HEK293 (cell line): ENCODE measurements at regions not wholly inside any gene's neighbourhood (a gene's known extent, or its start where the extent isn't known, plus 50 kb on each side); places are given as distances from the start of the nearest gene placed in this dataset.

ENCODE experiments used
- EGR2 ChIP-seq: fragments of 450-650 bp; formaldehyde crosslinking; IDR thresholded peaks from 2 replicates; pipeline ENCODE4 v1.5.1; 2016; ENCODE audit warnings: low read depth, missing biosample characterization, missing genetic modification characterization
- GFI1B ChIP-seq: fragments of 450-650 bp; formaldehyde crosslinking; IDR thresholded peaks from 2 replicates; pipeline ENCODE4 v1.5.1; 2016; ENCODE audit warnings: missing biosample characterization, missing genetic modification characterization
- GLIS2 ChIP-seq: fragments of 450-650 bp; formaldehyde crosslinking; IDR thresholded peaks from 2 replicates; pipeline ENCODE4 v1.5.1; 2016; ENCODE audit warnings: missing biosample characterization, missing genetic modification characterization
- MZF1 ChIP-seq: fragments of 450-650 bp; formaldehyde crosslinking; IDR thresholded peaks from 2 replicates; pipeline ENCODE4 v1.5.1; 2017; ENCODE audit warnings: missing biosample characterization, missing genetic modification characterization, borderline replicate concordance
- OSR2 ChIP-seq: fragments of 450-650 bp; formaldehyde crosslinking; IDR thresholded peaks from 2 replicates; pipeline ENCODE4 v1.5.1; 2016; ENCODE audit warnings: missing biosample characterization, missing genetic modification characterization
- ZBTB8A ChIP-seq: fragments of 450-650 bp; formaldehyde crosslinking; IDR thresholded peaks from 2 replicates; pipeline ENCODE4 v1.5.1; 2016; ENCODE audit warnings: missing biosample characterization, missing genetic modification characterization
- ZNF175 ChIP-seq: fragments of 450-650 bp; formaldehyde crosslinking; IDR thresholded peaks from 2 replicates; pipeline ENCODE4 v1.5.1; 2016; ENCODE audit warnings: missing biosample characterization, missing genetic modification characterization
- ZNF184 ChIP-seq: fragments of 450-650 bp; IDR thresholded peaks from 2 replicates; pipeline ENCODE4 v1.5.1; 2018; ENCODE audit warnings: missing biosample characterization, mild to moderate bottlenecking, missing genetic modification characterization
- ZNF214 ChIP-seq: fragments of 450-650 bp; formaldehyde crosslinking; IDR thresholded peaks from 2 replicates; pipeline ENCODE4 v1.5.1; 2017; ENCODE audit warnings: missing biosample characterization, mild to moderate bottlenecking, missing genetic modification characterization, borderline replicate concordance
- ZNF335 ChIP-seq: fragments of 450-650 bp; formaldehyde crosslinking; conservative IDR thresholded peaks from 2 replicates; pipeline ENCODE4 v1.5.1; 2016; ENCODE audit warnings: missing biosample characterization, missing genetic modification characterization
- ZNF366 ChIP-seq: fragments of 450-650 bp; formaldehyde crosslinking; conservative IDR thresholded peaks from 2 replicates; pipeline ENCODE4 v1.5.1; 2016; ENCODE audit warnings: missing biosample characterization, missing genetic modification characterization
- ZNF391 ChIP-seq: fragments of 450-650 bp; formaldehyde crosslinking; IDR thresholded peaks from 2 replicates; pipeline ENCODE4 v1.5.1; 2016; ENCODE audit warnings: low read depth, missing biosample characterization, missing genetic modification characterization, borderline replicate concordance
- ZNF394 ChIP-seq: fragments of 450-650 bp; formaldehyde crosslinking; IDR thresholded peaks from 2 replicates; pipeline ENCODE4 v1.5.1; 2016; ENCODE audit warnings: missing biosample characterization, missing genetic modification characterization, mild to moderate bottlenecking, moderate library complexity, borderline replicate concordance
- ZNF529 ChIP-seq: fragments of 450-650 bp; formaldehyde crosslinking; IDR thresholded peaks from 2 replicates; pipeline ENCODE4 v1.5.1; 2017; ENCODE audit warnings: missing genetic modification characterization, missing biosample characterization; ENCODE audit not compliant: insufficient replicate concordance
- ZNF561 ChIP-seq: fragments of 450-650 bp; IDR thresholded peaks from 2 replicates; pipeline ENCODE4 v1.5.1; 2018; ENCODE audit warnings: missing biosample characterization, missing genetic modification characterization, borderline replicate concordance
- ZNF600 ChIP-seq: fragments of 450-650 bp; formaldehyde crosslinking; IDR thresholded peaks from 2 replicates; pipeline ENCODE4 v1.5.1; 2016; ENCODE audit warnings: missing biosample characterization, missing genetic modification characterization
- ZNF626 ChIP-seq: fragments of 450-650 bp; sonication (Bioruptor Pico); formaldehyde crosslinking; IDR thresholded peaks from 2 replicates; pipeline ENCODE4 v1.5.1; 2018; ENCODE audit warnings: missing biosample characterization, missing genetic modification characterization, inconsistent platforms
- ZNF639 ChIP-seq: fragments of 450-650 bp; formaldehyde crosslinking; IDR thresholded peaks from 2 replicates; pipeline ENCODE4 v1.5.1; 2016; ENCODE audit warnings: missing biosample characterization, missing genetic modification characterization
- ZNF664 ChIP-seq: fragments of 450-650 bp; formaldehyde crosslinking; IDR thresholded peaks from 2 replicates; pipeline ENCODE4 v1.5.1; 2016; ENCODE audit warnings: missing biosample characterization, missing genetic modification characterization
- ZNF785 ChIP-seq: fragments of 450-650 bp; formaldehyde crosslinking; IDR thresholded peaks from 2 replicates; pipeline ENCODE4 v1.5.1; 2016; ENCODE audit warnings: missing biosample characterization, missing genetic modification characterization
- ZXDB ChIP-seq: fragments of 450-650 bp; formaldehyde crosslinking; IDR thresholded peaks from 2 replicates; pipeline ENCODE4 v1.5.1; 2016; ENCODE audit warnings: missing biosample characterization, missing genetic modification characterization
- TF ChIP-seq, protein P1 (sequence below): fragments of 450-650 bp; formaldehyde crosslinking; IDR thresholded peaks from 2 replicates; pipeline ENCODE4 v1.5.1; 2016; ENCODE audit warnings: missing biosample characterization, missing genetic modification characterization
- TF ChIP-seq, protein P2 (sequence below): fragments of 450-650 bp; formaldehyde crosslinking; IDR thresholded peaks from 2 replicates; pipeline ENCODE4 v1.5.1; 2017; ENCODE audit warnings: missing biosample characterization, missing genetic modification characterization
- TF ChIP-seq, protein P3 (sequence below): fragments of 450-650 bp; formaldehyde crosslinking; IDR thresholded peaks from 2 replicates; pipeline ENCODE4; 2016; ENCODE audit warnings: missing biosample characterization, missing genetic modification characterization
- TF ChIP-seq, protein P4 (sequence below): fragments of 450-650 bp; formaldehyde crosslinking; IDR thresholded peaks from 2 replicates; pipeline ENCODE4 v1.5.0; 2017; ENCODE audit warnings: missing biosample characterization, missing genetic modification characterization, borderline replicate concordance
- TF ChIP-seq, protein P5 (sequence below): fragments of 450-650 bp; formaldehyde crosslinking; IDR thresholded peaks from 2 replicates; pipeline ENCODE4 v1.5.1; 2017; ENCODE audit warnings: missing biosample characterization, missing genetic modification characterization
- TF ChIP-seq, protein P6 (sequence below): fragments of 450-650 bp; formaldehyde crosslinking; IDR thresholded peaks from 2 replicates; pipeline ENCODE4 v1.5.1; 2016; ENCODE audit warnings: missing biosample characterization, missing genetic modification characterization, low read depth

DNA sequence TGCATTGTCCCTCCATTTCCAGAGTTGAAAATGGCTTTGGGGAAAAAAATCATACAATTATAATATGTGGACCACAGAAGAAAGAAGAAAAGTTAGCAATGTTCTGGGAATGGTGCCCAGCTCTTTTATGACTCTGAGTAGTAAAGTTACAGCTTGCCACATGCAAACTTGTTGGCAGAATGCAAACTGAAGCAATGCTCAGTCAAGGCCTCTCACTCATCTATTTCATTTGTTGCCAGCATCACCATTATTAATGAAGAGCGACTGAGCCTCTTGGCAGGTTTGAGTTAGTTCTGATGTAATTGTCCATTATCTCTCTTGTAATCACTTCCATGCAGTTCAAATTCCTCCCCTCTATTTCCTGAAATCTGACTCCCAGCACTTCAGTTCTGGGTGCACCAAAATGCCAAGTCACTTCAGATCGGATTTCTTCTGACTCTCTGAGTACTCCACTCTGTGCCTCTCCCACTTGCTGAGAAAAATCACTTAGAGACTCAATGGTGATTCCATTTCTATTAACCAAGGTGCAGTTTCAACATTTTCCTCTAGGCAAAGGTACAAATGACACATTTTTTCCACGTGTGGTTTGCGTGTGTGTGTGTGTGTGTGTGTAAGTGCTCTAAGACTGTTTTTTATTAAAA, 154.4 kb upstream of the STMND1 start (continued):
- TF ChIP-seq ZNF561 (tag by site-specific recombination) (peak; percentile 59; the same call in 1 of the 2 replicates), ZNF626 (peak; percentile 29; the same call in 1 of the 2 replicates), ZNF394 (tag by site-specific recombination) (peak; percentile 84), ZNF600 (tag by site-specific recombination) (peak; percentile 57), ZNF639 (tag by site-specific recombination) (peak; percentile 78), ZXDB (tag by site-specific recombination) (peak; percentile 91), ZNF785 (no peak), ZNF335 (tag by site-specific recombination) (peak; percentile 48; the same call in 1 of the 2 replicates), ZNF184 (tag by site-specific recombination) (peak; percentile 94), MZF1 (peak; percentile 92), ZNF214 (tag by site-specific recombination) (no peak), ZNF664 (peak; percentile 81), ZBTB8A (peak; percentile 77), ZNF175 (tag by site-specific recombination) (no peak), ZNF366 (tag by site-specific recombination) (peak; percentile 27; the same call in 1 of the 2 replicates), EGR2 (tag by site-specific recombination) (no peak), GLIS2 (no peak), ZNF391 (tag by site-specific recombination) (peak; percentile 77; the same call in 1 of the 2 replicates), GFI1B (tag by site-specific recombination) (peak; percentile 87), ZNF529 (tag by site-specific recombination) (no peak), OSR2 (tag by site-specific recombination) (peak; percentile 77)
- TF ChIP-seq, protein P1, sequence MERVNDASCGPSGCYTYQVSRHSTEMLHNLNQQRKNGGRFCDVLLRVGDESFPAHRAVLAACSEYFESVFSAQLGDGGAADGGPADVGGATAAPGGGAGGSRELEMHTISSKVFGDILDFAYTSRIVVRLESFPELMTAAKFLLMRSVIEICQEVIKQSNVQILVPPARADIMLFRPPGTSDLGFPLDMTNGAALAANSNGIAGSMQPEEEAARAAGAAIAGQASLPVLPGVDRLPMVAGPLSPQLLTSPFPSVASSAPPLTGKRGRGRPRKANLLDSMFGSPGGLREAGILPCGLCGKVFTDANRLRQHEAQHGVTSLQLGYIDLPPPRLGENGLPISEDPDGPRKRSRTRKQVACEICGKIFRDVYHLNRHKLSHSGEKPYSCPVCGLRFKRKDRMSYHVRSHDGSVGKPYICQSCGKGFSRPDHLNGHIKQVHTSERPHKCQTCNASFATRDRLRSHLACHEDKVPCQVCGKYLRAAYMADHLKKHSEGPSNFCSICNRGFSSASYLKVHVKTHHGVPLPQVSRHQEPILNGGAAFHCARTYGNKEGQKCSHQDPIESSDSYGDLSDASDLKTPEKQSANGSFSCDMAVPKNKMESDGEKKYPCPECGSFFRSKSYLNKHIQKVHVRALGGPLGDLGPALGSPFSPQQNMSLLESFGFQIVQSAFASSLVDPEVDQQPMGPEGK (tag by site-specific recombination), result peak; percentile 83
- TF ChIP-seq, protein P2, sequence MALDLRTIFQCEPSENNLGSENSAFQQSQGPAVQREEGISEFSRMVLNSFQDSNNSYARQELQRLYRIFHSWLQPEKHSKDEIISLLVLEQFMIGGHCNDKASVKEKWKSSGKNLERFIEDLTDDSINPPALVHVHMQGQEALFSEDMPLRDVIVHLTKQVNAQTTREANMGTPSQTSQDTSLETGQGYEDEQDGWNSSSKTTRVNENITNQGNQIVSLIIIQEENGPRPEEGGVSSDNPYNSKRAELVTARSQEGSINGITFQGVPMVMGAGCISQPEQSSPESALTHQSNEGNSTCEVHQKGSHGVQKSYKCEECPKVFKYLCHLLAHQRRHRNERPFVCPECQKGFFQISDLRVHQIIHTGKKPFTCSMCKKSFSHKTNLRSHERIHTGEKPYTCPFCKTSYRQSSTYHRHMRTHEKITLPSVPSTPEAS (tag by site-specific recombination), result peak; percentile 78
- TF ChIP-seq, protein P3, sequence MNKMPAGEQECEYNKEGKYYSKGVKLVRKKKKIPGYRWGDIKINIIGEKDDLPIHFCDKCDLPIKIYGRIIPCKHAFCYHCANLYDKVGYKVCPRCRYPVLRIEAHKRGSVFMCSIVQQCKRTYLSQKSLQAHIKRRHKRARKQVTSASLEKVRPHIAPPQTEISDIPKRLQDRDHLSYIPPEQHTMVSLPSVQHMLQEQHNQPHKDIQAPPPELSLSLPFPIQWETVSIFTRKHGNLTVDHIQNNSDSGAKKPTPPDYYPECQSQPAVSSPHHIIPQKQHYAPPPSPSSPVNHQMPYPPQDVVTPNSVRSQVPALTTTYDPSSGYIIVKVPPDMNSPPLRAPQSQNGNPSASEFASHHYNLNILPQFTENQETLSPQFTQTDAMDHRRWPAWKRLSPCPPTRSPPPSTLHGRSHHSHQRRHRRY (tag by site-specific recombination), result no peak
- TF ChIP-seq, protein P4, sequence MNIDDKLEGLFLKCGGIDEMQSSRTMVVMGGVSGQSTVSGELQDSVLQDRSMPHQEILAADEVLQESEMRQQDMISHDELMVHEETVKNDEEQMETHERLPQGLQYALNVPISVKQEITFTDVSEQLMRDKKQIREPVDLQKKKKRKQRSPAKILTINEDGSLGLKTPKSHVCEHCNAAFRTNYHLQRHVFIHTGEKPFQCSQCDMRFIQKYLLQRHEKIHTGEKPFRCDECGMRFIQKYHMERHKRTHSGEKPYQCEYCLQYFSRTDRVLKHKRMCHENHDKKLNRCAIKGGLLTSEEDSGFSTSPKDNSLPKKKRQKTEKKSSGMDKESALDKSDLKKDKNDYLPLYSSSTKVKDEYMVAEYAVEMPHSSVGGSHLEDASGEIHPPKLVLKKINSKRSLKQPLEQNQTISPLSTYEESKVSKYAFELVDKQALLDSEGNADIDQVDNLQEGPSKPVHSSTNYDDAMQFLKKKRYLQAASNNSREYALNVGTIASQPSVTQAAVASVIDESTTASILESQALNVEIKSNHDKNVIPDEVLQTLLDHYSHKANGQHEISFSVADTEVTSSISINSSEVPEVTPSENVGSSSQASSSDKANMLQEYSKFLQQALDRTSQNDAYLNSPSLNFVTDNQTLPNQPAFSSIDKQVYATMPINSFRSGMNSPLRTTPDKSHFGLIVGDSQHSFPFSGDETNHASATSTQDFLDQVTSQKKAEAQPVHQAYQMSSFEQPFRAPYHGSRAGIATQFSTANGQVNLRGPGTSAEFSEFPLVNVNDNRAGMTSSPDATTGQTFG, result no peak
- TF ChIP-seq, protein P5, sequence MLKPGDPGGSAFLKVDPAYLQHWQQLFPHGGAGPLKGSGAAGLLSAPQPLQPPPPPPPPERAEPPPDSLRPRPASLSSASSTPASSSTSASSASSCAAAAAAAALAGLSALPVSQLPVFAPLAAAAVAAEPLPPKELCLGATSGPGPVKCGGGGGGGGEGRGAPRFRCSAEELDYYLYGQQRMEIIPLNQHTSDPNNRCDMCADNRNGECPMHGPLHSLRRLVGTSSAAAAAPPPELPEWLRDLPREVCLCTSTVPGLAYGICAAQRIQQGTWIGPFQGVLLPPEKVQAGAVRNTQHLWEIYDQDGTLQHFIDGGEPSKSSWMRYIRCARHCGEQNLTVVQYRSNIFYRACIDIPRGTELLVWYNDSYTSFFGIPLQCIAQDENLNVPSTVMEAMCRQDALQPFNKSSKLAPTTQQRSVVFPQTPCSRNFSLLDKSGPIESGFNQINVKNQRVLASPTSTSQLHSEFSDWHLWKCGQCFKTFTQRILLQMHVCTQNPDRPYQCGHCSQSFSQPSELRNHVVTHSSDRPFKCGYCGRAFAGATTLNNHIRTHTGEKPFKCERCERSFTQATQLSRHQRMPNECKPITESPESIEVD (tag by site-specific recombination), result peak; percentile 90
- TF ChIP-seq, protein P6, sequence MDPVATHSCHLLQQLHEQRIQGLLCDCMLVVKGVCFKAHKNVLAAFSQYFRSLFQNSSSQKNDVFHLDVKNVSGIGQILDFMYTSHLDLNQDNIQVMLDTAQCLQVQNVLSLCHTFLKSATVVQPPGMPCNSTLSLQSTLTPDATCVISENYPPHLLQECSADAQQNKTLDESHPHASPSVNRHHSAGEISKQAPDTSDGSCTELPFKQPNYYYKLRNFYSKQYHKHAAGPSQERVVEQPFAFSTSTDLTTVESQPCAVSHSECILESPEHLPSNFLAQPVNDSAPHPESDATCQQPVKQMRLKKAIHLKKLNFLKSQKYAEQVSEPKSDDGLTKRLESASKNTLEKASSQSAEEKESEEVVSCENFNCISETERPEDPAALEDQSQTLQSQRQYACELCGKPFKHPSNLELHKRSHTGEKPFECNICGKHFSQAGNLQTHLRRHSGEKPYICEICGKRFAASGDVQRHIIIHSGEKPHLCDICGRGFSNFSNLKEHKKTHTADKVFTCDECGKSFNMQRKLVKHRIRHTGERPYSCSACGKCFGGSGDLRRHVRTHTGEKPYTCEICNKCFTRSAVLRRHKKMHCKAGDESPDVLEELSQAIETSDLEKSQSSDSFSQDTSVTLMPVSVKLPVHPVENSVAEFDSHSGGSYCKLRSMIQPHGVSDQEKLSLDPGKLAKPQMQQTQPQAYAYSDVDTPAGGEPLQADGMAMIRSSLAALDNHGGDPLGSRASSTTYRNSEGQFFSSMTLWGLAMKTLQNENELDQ (tag by site-specific recombination), result no peak
